GM13977 (cell line): ENCODE measurements at regions not wholly inside any gene's neighbourhood (a gene's known extent, or its start where the extent isn't known, plus 50 kb on each side); places are given as distances from the start of the nearest gene placed in this dataset.

Experiments used
- DNase-seq: peaks from one replicate; pipeline ENCODE4 v3.0.0; 2012; ENCODE audit warnings: low spot score
- CTCF ChIP-seq: IDR thresholded peaks from 2 replicates; pipeline ENCODE4 v1.5.1; 2012; ENCODE audit warnings: mild to moderate bottlenecking, control low read depth; ENCODE audit not compliant: insufficient read depth; ENCODE audit errors: extremely low read depth, missing control alignments
- in situ Hi-C: fragments of 300-500 bp; cut with MboI; formaldehyde crosslinking; loops from one replicate; pipeline ENCODE4 v1.12.0; 2022; ENCODE audit warnings: low sequenced_read_pairs, low pct_unique_long_range_greater_than_20kb, mixed read lengths, inconsistent platforms; ENCODE audit not compliant: unreplicated experiment

- in situ Hi-C loops: loop anchor here (25.0 kb wide), 1 partner anchor 749 kb away; no protein-coding TSS in a partner anchor
- no peak for TF ChIP-seq CTCF
- no peak for DNase-seq
Measured at GRCh38 chr7:16061630-16062029, 359.7 kb downstream of the CRPPA start.

- no peak for TF ChIP-seq CTCF
- in situ Hi-C loops: loop anchor here (25.0 kb wide), 1 partner anchor 749 kb away; no protein-coding TSS in a partner anchor
Measured at GRCh38 chr7:16061011-16061410, 360.3 kb downstream of the CRPPA start.

GRCh38 chr7:16060502-16060901 lies 360.8 kb downstream of the CRPPA start:
- DNase-seq: no peak
- TF ChIP-seq CTCF: no peak
- in situ Hi-C loops: loop anchor here (25.0 kb wide), 1 partner anchor 748 kb away; no protein-coding TSS in a partner anchor

More at GRCh38 chr7:16061011-16061410, 360.3 kb downstream of the CRPPA start:
- no peak for DNase-seq

GRCh38 chr7:16055263-16055976 lies 365.9 kb downstream of the CRPPA start:
- no peak for TF ChIP-seq CTCF
- in situ Hi-C loops: loop anchor here (25.0 kb wide), 1 partner anchor 743 kb away; no protein-coding TSS in a partner anchor

GRCh38 chr7:16051561-16052255 lies 365.2 kb upstream of the MEOX2 start:
- in situ Hi-C loops: loop anchor here (25.0 kb wide), 1 partner anchor 739 kb away; no protein-coding TSS in a partner anchor
- TF ChIP-seq CTCF: no peak
- no peak for DNase-seq

More at GRCh38 chr7:16055263-16055976, 365.9 kb downstream of the CRPPA start:
- DNase-seq: no peak

- DNase-seq: no peak
- in situ Hi-C loops: no loop called here
- TF ChIP-seq CTCF: no peak
Measured at GRCh38 chr7:16046041-16046440, 359.6 kb upstream of the MEOX2 start.
